GM18502 (cell line): ENCODE measurements at regions not wholly inside any gene's neighbourhood (a gene's known extent, or its start where the extent isn't known, plus 50 kb on each side); places are given as distances from the start of the nearest gene placed in this dataset.

Experiments used
- ATAC-seq: cut with Tn5 transposase; IDR thresholded peaks from one replicate; pipeline ENCODE4 v1.9.1; 2021; ENCODE audit warnings: mild to moderate bottlenecking; ENCODE audit not compliant: unreplicated experiment, poor library complexity

- ATAC-seq, result no peak
These were observed 131.0 kb upstream of the SOX5 start for GRCh38 chr12:24080465-24080864.

GRCh38 chr12:24079083-24079482 is 129.6 kb upstream of the SOX5 start:
- ATAC-seq, result no peak

GRCh38 chr12:24078318-24078765 is 128.9 kb upstream of the SOX5 start:
- no peak for ATAC-seq

- ATAC-seq, result no peak
These were observed 127.7 kb upstream of the SOX5 start for GRCh38 chr12:24077161-24077560.

- ATAC-seq, result no peak
These were observed 126.2 kb upstream of the SOX5 start for GRCh38 chr12:24075650-24076049.

- no peak for ATAC-seq
These were observed 123.8 kb upstream of the SOX5 start for GRCh38 chr12:24073170-24073810.

- ATAC-seq, result no peak
These were observed 122.8 kb upstream of the SOX5 start for GRCh38 chr12:24072302-24072701.

GRCh38 chr12:24071842-24072241 is 122.4 kb upstream of the SOX5 start:
- ATAC-seq, result no peak

- ATAC-seq, result no peak
These were observed 120.3 kb upstream of the SOX5 start for GRCh38 chr12:24069532-24070395.

- ATAC-seq, result no peak
These were observed 117.4 kb upstream of the SOX5 start for GRCh38 chr12:24066865-24067264.

- ATAC-seq, result no peak
These were observed 116.6 kb upstream of the SOX5 start for GRCh38 chr12:24066097-24066496.

GRCh38 chr12:24062642-24063245 is 113.3 kb upstream of the SOX5 start:
- no peak for ATAC-seq

GRCh38 chr12:24060089-24060488 is 110.6 kb upstream of the SOX5 start:
- no peak for ATAC-seq

GRCh38 chr12:24057920-24058476 is 108.5 kb upstream of the SOX5 start:
- no peak for ATAC-seq

GRCh38 chr12:24055747-24056146 is 106.3 kb upstream of the SOX5 start:
- ATAC-seq, result no peak

- no peak for ATAC-seq
These were observed 104.9 kb upstream of the SOX5 start for GRCh38 chr12:24054416-24054815.

- ATAC-seq, result no peak
These were observed 100.3 kb upstream of the SOX5 start for GRCh38 chr12:24049728-24050127.

GRCh38 chr12:24049101-24049500 is 99.6 kb upstream of the SOX5 start:
- ATAC-seq, result no peak

- no peak for ATAC-seq
These were observed 99.0 kb upstream of the SOX5 start for GRCh38 chr12:24048446-24048845.

GRCh38 chr12:24047326-24047725 is 97.9 kb upstream of the SOX5 start:
- no peak for ATAC-seq

GRCh38 chr12:24045816-24046257 is 96.4 kb upstream of the SOX5 start:
- no peak for ATAC-seq
